ENCODE measurements at regions not wholly inside any gene's neighbourhood (a gene's known extent, or its start where the extent isn't known, plus 50 kb on each side); places are given as distances from the start of the nearest gene placed in this dataset.

DNA sequence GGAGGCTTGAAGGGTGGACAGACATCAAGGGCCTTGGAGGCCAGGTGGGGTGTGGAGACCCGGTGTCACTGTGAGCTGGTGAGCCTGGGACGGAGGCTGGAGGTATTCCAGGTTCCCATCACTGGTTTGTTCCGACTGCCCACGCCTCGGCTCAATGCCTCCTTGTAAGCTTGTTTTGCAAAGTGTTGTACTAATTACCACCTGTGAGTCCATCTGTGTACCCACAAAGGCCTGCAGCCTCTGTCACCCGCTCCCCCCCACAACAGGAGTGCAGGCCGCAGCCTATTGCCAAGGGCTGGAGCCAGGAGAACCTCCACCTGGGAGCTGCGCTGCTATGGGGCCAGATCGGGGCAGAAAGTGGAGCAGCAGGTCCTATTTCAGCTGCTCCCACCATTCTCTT is 521.8 kb upstream of the DPP6 start:
- H3K36me3 ChIP-seq (ENCODE audit: control insufficient read depth, insufficient read depth, low read length): no peaks in the 10 kb centered on the region
- H2BK15ac ChIP-seq (replicated peaks; ENCODE audit: low read depth): no peak overlapping the region
- WGBS (ENCODE audit: extremely low coverage, insufficient coverage, low lambda C conversion rate): no CpG with 5 or more reads among the region's 9 CpGs
- H3K23ac ChIP-seq (ENCODE audit: low read length): no peak overlapping the region
- no peak overlapping the region for H3K4me3 ChIP-seq (ENCODE audit: low read length)
- no peak overlapping the region for H4K8ac ChIP-seq (ENCODE audit: low read depth, low read length)
- no peak overlapping the region for H3K4me2 ChIP-seq (ENCODE audit: low read length)
- no peaks in the 10 kb centered on the region for H3K79me1 ChIP-seq (ENCODE audit: low read length)
- no peaks in the 10 kb centered on the region for H3K27me3 ChIP-seq (ENCODE audit: insufficient read depth, low read length, poor library complexity)
- H3K18ac ChIP-seq (ENCODE audit: low read length): no peak overlapping the region
- H2BK120ac ChIP-seq (ENCODE audit: low read depth, low read length): no peak overlapping the region
- H3K9ac ChIP-seq (ENCODE audit: low read length): no peak overlapping the region
- no peak for DNase-seq
- H4K5ac ChIP-seq (ENCODE audit: low read length): no peak overlapping the region
- no peak overlapping the region for H2BK5ac ChIP-seq (ENCODE audit: low read length)
- no peak overlapping the region for H3K27ac ChIP-seq (ENCODE audit: low read depth, low read length)
- H3K56ac ChIP-seq (ENCODE audit: low read length): no peak overlapping the region
- H3K79me2 ChIP-seq (ENCODE audit: control insufficient read depth, insufficient read depth, low read length): no peaks in the 10 kb centered on the region
- no peak overlapping the region for H3K4ac ChIP-seq (ENCODE audit: low read depth, low read length)
- no peak overlapping the region for H2AK5ac ChIP-seq (ENCODE audit: low read length)
- H3K4me1 ChIP-seq (ENCODE audit: control insufficient read depth, low read depth, low read length): no peaks in the 10 kb centered on the region

DNA sequence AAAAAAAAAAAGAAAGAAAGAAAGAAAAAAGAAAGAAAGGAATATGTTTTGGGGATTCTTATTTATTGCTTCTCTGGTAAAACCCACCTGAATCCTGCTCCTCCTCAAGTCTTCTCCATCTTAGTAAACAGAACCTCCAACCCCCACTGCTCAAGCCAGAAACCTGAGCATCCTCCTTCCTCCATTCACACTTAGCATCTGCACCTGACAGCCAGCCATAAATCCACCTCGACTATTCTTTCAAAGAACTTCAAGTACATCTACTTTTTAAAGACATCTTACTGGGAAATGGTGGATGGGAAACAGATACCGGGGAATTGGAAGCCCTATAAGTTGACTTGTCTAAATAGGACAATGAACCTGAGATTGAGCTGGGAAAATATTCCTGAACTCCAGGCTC is 519.9 kb upstream of the DPP6 start:
- H3K27me3 ChIP-seq (ENCODE audit: insufficient read depth, low read length, poor library complexity): no peaks in the 10 kb centered on the region
- DNase-seq: no peak
- H2BK120ac ChIP-seq (ENCODE audit: low read depth, low read length): no peak overlapping the region
- no peak overlapping the region for H2BK5ac ChIP-seq (ENCODE audit: low read length)
- no peak overlapping the region for H3K23ac ChIP-seq (ENCODE audit: low read length)
- H2BK15ac ChIP-seq (replicated peaks; ENCODE audit: low read depth): no peak overlapping the region
- H3K56ac ChIP-seq (ENCODE audit: low read length): no peak overlapping the region
- no peaks in the 10 kb centered on the region for H3K36me3 ChIP-seq (ENCODE audit: control insufficient read depth, insufficient read depth, low read length)
- no peak overlapping the region for H2AK5ac ChIP-seq (ENCODE audit: low read length)
- no peak overlapping the region for H3K4me2 ChIP-seq (ENCODE audit: low read length)
- H3K79me1 ChIP-seq (ENCODE audit: low read length): no peaks in the 10 kb centered on the region
- H4K8ac ChIP-seq (ENCODE audit: low read depth, low read length): no peak overlapping the region
- no peak overlapping the region for H3K27ac ChIP-seq (ENCODE audit: low read depth, low read length)
- H3K79me2 ChIP-seq (ENCODE audit: control insufficient read depth, insufficient read depth, low read length): no peaks in the 10 kb centered on the region
- no CpG with 5 or more reads among the region's 2 CpGs for WGBS (ENCODE audit: extremely low coverage, insufficient coverage, low lambda C conversion rate)
- no peaks in the 10 kb centered on the region for H3K4me1 ChIP-seq (ENCODE audit: control insufficient read depth, low read depth, low read length)
- H4K5ac ChIP-seq (ENCODE audit: low read length): no peak overlapping the region
- H3K9ac ChIP-seq (ENCODE audit: low read length): no peak overlapping the region
- no peak overlapping the region for H3K18ac ChIP-seq (ENCODE audit: low read length)
- H3K4me3 ChIP-seq (ENCODE audit: low read length): no peak overlapping the region
- H3K4ac ChIP-seq (ENCODE audit: low read depth, low read length): no peak overlapping the region

DNA sequence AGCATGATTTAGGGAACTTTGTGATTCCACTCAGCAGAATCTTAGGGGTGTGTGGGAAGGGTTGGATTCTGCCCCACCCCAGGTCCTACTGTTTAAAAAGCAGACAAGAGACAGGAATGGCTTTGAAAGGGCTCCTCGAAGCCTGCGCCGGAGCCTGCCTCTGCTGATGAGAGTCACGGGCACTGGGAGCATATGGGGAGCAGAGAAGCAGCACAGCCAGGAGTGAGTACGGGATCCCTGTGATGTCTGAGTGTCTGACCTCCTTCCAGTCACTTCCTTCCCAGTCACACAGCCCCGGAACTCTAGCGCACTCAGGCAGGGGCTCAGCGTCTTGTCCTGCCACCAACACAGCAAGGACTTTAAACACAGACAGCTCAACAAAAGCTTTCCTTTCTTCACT is 514.9 kb upstream of the DPP6 start:
- Histone ChIP-seq H3K4me1 (ENCODE audit: control insufficient read depth, low read depth, low read length) (no peaks in the 10 kb centered on the region), H2BK120ac (ENCODE audit: low read depth, low read length) (no peak overlapping the region), H3K4me2 (ENCODE audit: low read length) (no peak overlapping the region), H3K27me3 (ENCODE audit: insufficient read depth, low read length, poor library complexity) (no peaks in the 10 kb centered on the region), H3K23ac (ENCODE audit: low read length) (no peak overlapping the region), H3K18ac (ENCODE audit: low read length) (no peak overlapping the region), H4K5ac (ENCODE audit: low read length) (no peak overlapping the region), H3K36me3 (ENCODE audit: control insufficient read depth, insufficient read depth, low read length) (no peaks in the 10 kb centered on the region), H3K79me2 (ENCODE audit: control insufficient read depth, insufficient read depth, low read length) (no peaks in the 10 kb centered on the region), H3K4ac (ENCODE audit: low read depth, low read length) (no peak overlapping the region), H3K9ac (ENCODE audit: low read length) (no peak overlapping the region), H2BK15ac (replicated peaks; ENCODE audit: low read depth) (no peak overlapping the region), H3K79me1 (ENCODE audit: low read length) (no peaks in the 10 kb centered on the region), H4K8ac (ENCODE audit: low read depth, low read length) (no peak overlapping the region), H3K27ac (ENCODE audit: low read depth, low read length) (no peak overlapping the region), H3K4me3 (ENCODE audit: low read length) (no peak overlapping the region), H3K56ac (ENCODE audit: low read length) (no peak overlapping the region), H2AK5ac (ENCODE audit: low read length) (no peak overlapping the region), H2BK5ac (ENCODE audit: low read length) (no peak overlapping the region)
- DNase-seq: no peak
- no CpG with 5 or more reads among the region's 8 CpGs for WGBS (ENCODE audit: extremely low coverage, insufficient coverage, low lambda C conversion rate)

DNA sequence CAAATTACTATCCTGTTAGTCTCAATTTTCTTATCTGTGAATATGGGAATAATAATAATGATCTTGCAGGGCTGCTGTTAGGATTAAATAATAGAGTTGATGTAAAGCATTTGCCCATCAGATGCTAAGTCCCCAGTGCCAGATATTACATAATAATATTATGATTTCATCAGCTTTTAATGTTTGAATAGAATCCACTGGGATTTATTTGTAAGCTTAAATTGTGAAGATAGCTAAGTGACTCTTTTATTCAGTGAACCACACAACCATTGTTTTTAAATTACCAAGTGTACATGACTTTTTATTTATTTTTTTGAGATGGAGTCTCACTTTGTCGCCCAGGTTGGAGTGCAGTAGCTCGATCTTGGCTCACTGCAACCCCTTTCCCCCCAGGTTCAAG is 510.3 kb upstream of the DPP6 start:
- no CpG with 5 or more reads among the region's 2 CpGs for WGBS (ENCODE audit: extremely low coverage, insufficient coverage, low lambda C conversion rate)
- no peak overlapping the region for H3K4ac ChIP-seq (ENCODE audit: low read depth, low read length)

DNA sequence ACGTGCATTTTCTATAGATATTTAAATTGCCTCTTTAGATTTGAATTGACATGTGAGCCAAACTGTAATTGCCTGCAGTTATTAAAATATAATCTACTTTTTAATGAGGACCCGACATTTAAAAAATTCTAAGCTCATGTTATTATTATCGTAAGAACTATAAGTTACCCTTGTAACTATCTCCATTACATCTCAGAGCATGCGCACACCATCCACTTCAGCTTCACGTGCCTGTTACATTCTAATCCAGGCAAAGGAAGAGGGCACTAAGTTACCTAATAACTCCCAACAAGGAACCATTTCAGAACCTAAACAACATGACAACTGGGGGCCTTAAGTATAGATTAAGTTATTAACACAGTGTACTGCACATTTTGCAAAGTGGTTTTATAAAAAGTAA is 509.0 kb upstream of the DPP6 start:
- Histone ChIP-seq H2BK15ac (replicated peaks; ENCODE audit: low read depth) (no peak overlapping the region), H3K27me3 (ENCODE audit: insufficient read depth, low read length, poor library complexity) (no peaks in the 10 kb centered on the region), H4K5ac (ENCODE audit: low read length) (no peak overlapping the region), H4K8ac (ENCODE audit: low read depth, low read length) (no peak overlapping the region), H3K27ac (ENCODE audit: low read depth, low read length) (no peak overlapping the region), H3K4me1 (ENCODE audit: control insufficient read depth, low read depth, low read length) (no peaks in the 10 kb centered on the region), H3K23ac (ENCODE audit: low read length) (no peak overlapping the region), H2AK5ac (ENCODE audit: low read length) (no peak overlapping the region), H3K18ac (ENCODE audit: low read length) (no peak overlapping the region), H2BK5ac (ENCODE audit: low read length) (no peak overlapping the region), H3K9ac (ENCODE audit: low read length) (no peak overlapping the region), H2BK120ac (ENCODE audit: low read depth, low read length) (no peak overlapping the region), H3K4ac (ENCODE audit: low read depth, low read length) (no peak overlapping the region), H3K36me3 (ENCODE audit: control insufficient read depth, insufficient read depth, low read length) (no peaks in the 10 kb centered on the region), H3K4me3 (ENCODE audit: low read length) (no peak overlapping the region), H3K79me2 (ENCODE audit: control insufficient read depth, insufficient read depth, low read length) (no peaks in the 10 kb centered on the region), H3K79me1 (ENCODE audit: low read length) (no peaks in the 10 kb centered on the region), H3K56ac (ENCODE audit: low read length) (no peak overlapping the region), H3K4me2 (ENCODE audit: low read length) (no peak overlapping the region)
- WGBS (ENCODE audit: extremely low coverage, insufficient coverage, low lambda C conversion rate): no CpG with 5 or more reads among the region's 5 CpGs
- DNase-seq: no peak

More for the DNA sequence above, 510.3 kb upstream of the DPP6 start:
- H3K79me2 ChIP-seq (ENCODE audit: control insufficient read depth, insufficient read depth, low read length): no peaks in the 10 kb centered on the region
- no peak overlapping the region for H3K27ac ChIP-seq (ENCODE audit: low read depth, low read length)
- H4K5ac ChIP-seq (ENCODE audit: low read length): no peak overlapping the region
- no peak overlapping the region for H2BK120ac ChIP-seq (ENCODE audit: low read depth, low read length)
- no peaks in the 10 kb centered on the region for H3K36me3 ChIP-seq (ENCODE audit: control insufficient read depth, insufficient read depth, low read length)
- H3K9ac ChIP-seq (ENCODE audit: low read length): no peak overlapping the region
- no peak overlapping the region for H3K4me3 ChIP-seq (ENCODE audit: low read length)
- no peak overlapping the region for H3K23ac ChIP-seq (ENCODE audit: low read length)
- no peak overlapping the region for H2BK15ac ChIP-seq (replicated peaks; ENCODE audit: low read depth)
- H3K79me1 ChIP-seq (ENCODE audit: low read length): no peaks in the 10 kb centered on the region
- no peak overlapping the region for H2BK5ac ChIP-seq (ENCODE audit: low read length)
- no peak overlapping the region for H3K18ac ChIP-seq (ENCODE audit: low read length)
- H4K8ac ChIP-seq (ENCODE audit: low read depth, low read length): no peak overlapping the region
- no peaks in the 10 kb centered on the region for H3K4me1 ChIP-seq (ENCODE audit: control insufficient read depth, low read depth, low read length)
- DNase-seq: no peak
- no peak overlapping the region for H3K56ac ChIP-seq (ENCODE audit: low read length)
- H2AK5ac ChIP-seq (ENCODE audit: low read length): no peak overlapping the region
- H3K27me3 ChIP-seq (ENCODE audit: insufficient read depth, low read length, poor library complexity): no peaks in the 10 kb centered on the region
- no peak overlapping the region for H3K4me2 ChIP-seq (ENCODE audit: low read length)

DNA sequence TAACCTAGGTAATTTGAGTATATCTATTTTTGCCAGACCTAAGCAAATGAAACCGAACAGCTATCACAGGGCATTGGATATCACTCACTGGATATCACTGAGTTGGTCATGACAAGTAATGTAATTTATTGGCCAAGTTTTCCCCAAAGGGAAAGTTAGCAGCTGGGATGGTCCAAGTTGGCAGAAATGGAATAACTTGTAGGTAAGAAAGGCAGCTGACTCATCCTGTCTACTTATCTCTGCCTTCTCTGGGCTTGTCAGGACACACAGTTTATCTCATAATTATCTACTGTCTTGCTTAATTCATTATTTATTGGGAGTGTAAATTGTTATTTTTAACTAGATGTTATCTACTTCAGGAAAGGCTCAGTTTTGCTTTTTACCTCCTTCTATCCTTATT is 502.0 kb upstream of the DPP6 start:
- WGBS (ENCODE audit: extremely low coverage, insufficient coverage, low lambda C conversion rate): no CpG with 5 or more reads among the region's 1 CpG
- H3K18ac ChIP-seq (ENCODE audit: low read length): no peak overlapping the region
- H3K23ac ChIP-seq (ENCODE audit: low read length): no peak overlapping the region
- no peak overlapping the region for H2AK5ac ChIP-seq (ENCODE audit: low read length)
- no peak overlapping the region for H4K5ac ChIP-seq (ENCODE audit: low read length)
- no peak overlapping the region for H3K56ac ChIP-seq (ENCODE audit: low read length)
- no peak overlapping the region for H3K4me2 ChIP-seq (ENCODE audit: low read length)
- no peak for DNase-seq
- H2BK120ac ChIP-seq (ENCODE audit: low read depth, low read length): no peak overlapping the region
- H4K8ac ChIP-seq (ENCODE audit: low read depth, low read length): no peak overlapping the region
- H3K79me2 ChIP-seq (ENCODE audit: control insufficient read depth, insufficient read depth, low read length): no peaks in the 10 kb centered on the region
- no peak overlapping the region for H2BK15ac ChIP-seq (replicated peaks; ENCODE audit: low read depth)
- no peaks in the 10 kb centered on the region for H3K4me1 ChIP-seq (ENCODE audit: control insufficient read depth, low read depth, low read length)
- H3K27me3 ChIP-seq (ENCODE audit: insufficient read depth, low read length, poor library complexity): no peaks in the 10 kb centered on the region
- no peak overlapping the region for H2BK5ac ChIP-seq (ENCODE audit: low read length)
- H3K79me1 ChIP-seq (ENCODE audit: low read length): no peaks in the 10 kb centered on the region
- no peak overlapping the region for H3K4ac ChIP-seq (ENCODE audit: low read depth, low read length)
- H3K36me3 ChIP-seq (ENCODE audit: control insufficient read depth, insufficient read depth, low read length): no peaks in the 10 kb centered on the region
- no peak overlapping the region for H3K27ac ChIP-seq (ENCODE audit: low read depth, low read length)
- H3K4me3 ChIP-seq (ENCODE audit: low read length): no peak overlapping the region
- H3K9ac ChIP-seq (ENCODE audit: low read length): no peak overlapping the region

Data from mesendoderm (in vitro differentiated cells).